ENCODE measurements at regions not wholly inside any gene's neighbourhood (a gene's known extent, or its start where the extent isn't known, plus 50 kb on each side); places are given as distances from the start of the nearest gene placed in this dataset.
"Not testable (repeated sequence)": the region's sequence is repeated elsewhere in the genome, so short reads cannot be mapped to it uniquely, and the experiment has no call there.

DNA sequence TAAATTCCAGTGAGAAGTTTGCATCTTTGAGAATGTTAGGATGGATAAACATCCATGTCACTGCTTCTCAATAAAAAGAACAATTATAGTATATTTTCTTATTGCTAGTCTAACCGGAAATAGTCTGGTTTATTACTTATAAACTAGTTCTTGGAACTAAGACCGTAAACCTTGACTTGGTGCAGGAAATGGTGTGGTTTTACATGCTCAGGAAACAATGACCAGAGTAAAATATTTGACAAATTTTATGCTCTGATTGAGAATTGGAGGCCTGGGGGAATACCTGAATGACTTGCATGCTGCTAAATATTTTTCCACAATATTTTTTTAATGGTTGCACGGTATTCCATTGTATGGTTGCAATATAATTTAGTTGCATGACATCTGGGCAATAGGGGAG is 76.3 kb downstream of the XCL2 start:
- Histone ChIP-seq H3K9me3 (ENCODE audit: control insufficient read depth, low read length) (no peaks in the 10 kb centered on the region), H3K36me3 (ENCODE audit: control insufficient read depth in 1 of 2, insufficient read depth in 2 of 2, low read length in 1 of 2) (no peaks in the 10 kb centered on the region), H3K4me1 (ENCODE audit: control insufficient read depth in 1 of 2, insufficient read depth in 2 of 2, low read length in 2 of 2) (peaks cover 5 to 9% of the 10 kb centered on the region in 2 donors), H3K27ac (ENCODE audit: low read depth in 1 of 2, low read length in 2 of 2) (no peak overlapping the region), H3K27me3 (ENCODE audit: control insufficient read depth in 1 of 2, insufficient read depth in 2 of 2, low read length in 1 of 2) (no peaks in the 10 kb centered on the region), H3K4me3 (ENCODE audit: low read length in 2 of 2) (no peak overlapping the region)
- ATAC-seq (ENCODE audit: low FRiP score) (no peak), DNase-seq (no peak)
- intact Hi-C loops (cut with DNase I) = no loop called here
- 82% methylated on average over 3 of the region's 3 CpGs for WGBS, 2 donors

DNA sequence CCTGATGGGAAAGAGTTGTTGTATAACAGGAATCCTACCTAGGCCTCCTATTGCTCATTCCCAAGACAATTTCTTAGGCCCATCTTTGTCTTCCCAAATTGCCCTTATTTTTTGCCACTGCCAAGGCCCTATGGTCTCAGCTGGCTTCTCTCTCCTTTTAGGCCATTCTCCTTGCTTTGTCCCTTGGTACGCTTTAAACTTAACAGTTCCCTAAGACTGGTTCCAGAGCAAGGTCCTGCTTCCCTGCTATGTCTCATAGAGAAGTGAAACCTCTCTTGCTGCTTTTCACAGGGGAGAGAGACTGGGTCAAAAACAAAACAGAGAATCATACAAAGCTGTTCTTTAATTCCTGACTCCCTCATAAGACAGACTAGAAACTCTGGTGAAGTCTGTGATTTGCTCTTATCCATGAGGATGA is 77.1 kb downstream of the XCL2 start:
- intact Hi-C loops (cut with DNase I) = no loop called here
- H3K4me3 ChIP-seq (ENCODE audit: low read length in 2 of 2) = no peak overlapping the region
- no peak for ATAC-seq (ENCODE audit: low FRiP score)
- H3K27ac ChIP-seq (ENCODE audit: low read depth in 1 of 2, low read length in 2 of 2) = peak overlapping the region in 1 of 2 donors; percentile 2
- H3K4me1 ChIP-seq (ENCODE audit: control insufficient read depth in 1 of 2, insufficient read depth in 2 of 2, low read length in 2 of 2) = peaks cover 5 to 9% of the 10 kb centered on the region in 2 donors
- H3K27me3 ChIP-seq (ENCODE audit: control insufficient read depth in 1 of 2, insufficient read depth in 2 of 2, low read length in 1 of 2) = no peaks in the 10 kb centered on the region
- 89 to 91% methylated on average over 1 of the region's 1 CpG for WGBS, 2 donors
- DNase-seq = no peak
- no peaks in the 10 kb centered on the region for H3K9me3 ChIP-seq (ENCODE audit: control insufficient read depth, low read length)
- H3K36me3 ChIP-seq (ENCODE audit: control insufficient read depth in 1 of 2, insufficient read depth in 2 of 2, low read length in 1 of 2) = no peaks in the 10 kb centered on the region

DNA sequence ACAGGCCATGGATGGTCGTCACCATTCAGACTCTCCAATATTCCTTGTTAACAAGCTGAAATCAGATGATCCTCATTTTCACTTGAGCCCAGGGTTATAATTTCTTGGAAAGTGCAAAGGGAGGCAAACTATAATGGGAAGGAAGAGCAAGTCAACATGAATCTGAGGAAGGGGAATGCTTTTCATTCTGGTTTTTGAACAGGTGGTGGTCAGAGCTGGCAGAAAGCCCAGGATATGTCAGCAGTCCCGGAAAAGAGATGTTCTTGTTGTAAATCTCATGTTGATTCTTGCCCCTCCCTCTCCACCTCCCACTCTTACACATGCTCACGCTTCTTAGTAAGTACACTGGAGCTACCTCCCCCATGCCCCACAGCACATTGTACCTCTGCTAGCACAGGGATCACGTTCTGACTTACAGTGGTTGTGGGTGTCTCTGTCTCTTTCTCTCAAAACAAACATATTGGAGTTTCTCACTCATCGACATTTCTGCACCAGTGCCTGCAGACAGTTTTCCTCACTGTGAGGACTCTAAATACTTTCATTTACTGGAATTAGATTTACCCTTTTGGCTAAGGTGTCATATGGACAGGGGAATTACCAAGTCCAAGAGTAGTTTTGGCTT is 77.6 kb downstream of the XCL2 start:
- no peak for ATAC-seq (ENCODE audit: low FRiP score)
- no peak overlapping the region for H3K4me3 ChIP-seq (ENCODE audit: low read length in 2 of 2)
- no peaks in the 10 kb centered on the region for H3K36me3 ChIP-seq (ENCODE audit: control insufficient read depth in 1 of 2, insufficient read depth in 2 of 2, low read length in 1 of 2)
- H3K9me3 ChIP-seq (ENCODE audit: control insufficient read depth, low read length) = no peaks in the 10 kb centered on the region
- H3K4me1 ChIP-seq (ENCODE audit: control insufficient read depth in 1 of 2, insufficient read depth in 2 of 2, low read length in 2 of 2) = peaks cover 5 to 9% of the 10 kb centered on the region in 2 donors
- DNase-seq = peak in 1 of 2 donors; percentile 64
- H3K27me3 ChIP-seq (ENCODE audit: control insufficient read depth in 1 of 2, insufficient read depth in 2 of 2, low read length in 1 of 2) = no peaks in the 10 kb centered on the region
- WGBS, 2 donors = 65 to 75% methylated on average over 5 of the region's 5 CpGs
- intact Hi-C loops (cut with DNase I) = no loop called here
- peak overlapping the region in 1 of 2 donors; percentile 2 for H3K27ac ChIP-seq (ENCODE audit: low read depth in 1 of 2, low read length in 2 of 2)

DNA sequence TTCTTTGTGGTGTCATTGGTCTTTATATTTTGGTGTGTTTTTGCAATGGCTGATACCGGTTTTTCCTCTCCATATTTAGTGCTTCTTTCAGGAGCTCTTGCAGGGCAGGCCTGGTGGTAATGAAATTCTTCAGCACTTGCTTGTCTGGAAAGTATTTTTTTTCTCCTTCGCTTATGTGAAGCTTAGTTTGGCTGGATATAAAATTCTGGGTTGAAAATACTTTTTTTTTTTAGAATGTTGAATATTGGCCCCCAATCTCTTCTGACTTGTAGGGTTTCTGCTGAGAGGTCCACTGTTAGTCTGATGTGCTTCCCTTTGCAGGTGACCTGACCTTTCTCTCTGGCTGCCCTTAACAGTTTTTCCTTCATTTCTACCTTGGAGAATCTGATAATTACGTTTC is 82.7 kb downstream of the XCL2 start:
- ATAC-seq (ENCODE audit: low FRiP score); intact Hi-C loops (cut with DNase I); H3K9me3 ChIP-seq (ENCODE audit: control insufficient read depth, low read length): not testable (repeated sequence)

DNA sequence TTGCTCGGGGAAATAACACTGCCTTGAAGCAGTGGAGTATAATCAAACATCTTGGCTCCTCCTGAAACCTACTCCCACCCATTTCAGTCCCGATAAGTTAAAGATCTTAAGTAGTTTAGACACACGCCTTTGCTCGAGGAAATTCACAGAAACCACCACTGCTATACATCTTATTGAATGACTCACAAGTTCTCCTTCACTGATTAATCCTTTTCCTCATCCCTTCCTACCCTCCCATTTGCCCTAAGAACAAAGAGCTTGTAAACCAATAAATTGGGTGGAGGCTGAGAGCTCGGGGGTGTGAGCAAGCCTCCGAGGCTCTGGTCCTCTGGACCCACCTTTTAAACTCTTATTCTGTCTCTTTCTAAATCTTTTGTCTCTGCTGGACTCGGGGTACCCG is 86.5 kb downstream of the XCL2 start:
- H3K36me3 ChIP-seq (ENCODE audit: control insufficient read depth in 1 of 2, insufficient read depth in 2 of 2, low read length in 1 of 2); H3K9me3 ChIP-seq (ENCODE audit: control insufficient read depth, low read length); intact Hi-C loops (cut with DNase I); H3K27ac ChIP-seq (ENCODE audit: low read depth in 1 of 2, low read length in 2 of 2); H3K4me3 ChIP-seq (ENCODE audit: low read length in 2 of 2); H3K4me1 ChIP-seq (ENCODE audit: control insufficient read depth in 1 of 2, insufficient read depth in 2 of 2, low read length in 2 of 2); H3K27me3 ChIP-seq (ENCODE audit: control insufficient read depth in 1 of 2, insufficient read depth in 2 of 2, low read length in 1 of 2); ATAC-seq (ENCODE audit: low FRiP score); DNase-seq: not testable (repeated sequence)
- whole genome bisulfite sequencing, 2 donors = 81 to 83% methylated on average over 8 of the region's 8 CpGs

More for the DNA sequence above, 82.7 kb downstream of the XCL2 start:
- H3K4me1 ChIP-seq (ENCODE audit: control insufficient read depth in 1 of 2, insufficient read depth in 2 of 2, low read length in 2 of 2); DNase-seq; H3K4me3 ChIP-seq (ENCODE audit: low read length in 2 of 2); H3K27me3 ChIP-seq (ENCODE audit: control insufficient read depth in 1 of 2, insufficient read depth in 2 of 2, low read length in 1 of 2); H3K27ac ChIP-seq (ENCODE audit: low read depth in 1 of 2, low read length in 2 of 2); H3K36me3 ChIP-seq (ENCODE audit: control insufficient read depth in 1 of 2, insufficient read depth in 2 of 2, low read length in 1 of 2): not testable (repeated sequence)
- WGBS, 2 donors = 87 to 93% methylated on average over 3 of the region's 3 CpGs

DNA sequence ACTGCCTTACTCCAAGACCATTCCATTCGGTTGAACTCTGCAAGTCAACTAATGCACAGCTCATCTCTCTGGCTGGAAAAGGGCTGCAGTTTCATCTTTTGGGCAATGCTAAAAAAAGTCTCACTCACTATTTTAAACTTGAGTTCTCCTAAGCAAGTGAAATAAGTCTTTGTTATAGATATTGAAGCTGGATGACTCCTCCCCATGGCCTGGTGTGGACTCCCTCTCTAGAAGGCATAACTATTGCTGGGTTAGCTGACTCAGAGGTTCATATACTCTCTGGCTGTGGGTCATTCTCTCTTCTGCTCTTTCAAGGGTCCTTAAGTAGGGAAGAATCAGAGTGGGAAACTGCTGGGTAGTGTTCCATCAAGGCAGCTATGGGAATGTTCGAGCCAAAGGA is 88.0 kb downstream of the XCL2 start:
- no peak for DNase-seq
- Histone ChIP-seq H3K4me3 (ENCODE audit: low read length in 2 of 2) (no peak overlapping the region), H3K9me3 (ENCODE audit: control insufficient read depth, low read length) (peaks cover 4% of the 10 kb centered on the region), H3K36me3 (ENCODE audit: control insufficient read depth in 1 of 2, insufficient read depth in 2 of 2, low read length in 1 of 2) (no peaks in the 10 kb centered on the region), H3K27ac (ENCODE audit: low read depth in 1 of 2, low read length in 2 of 2) (no peak overlapping the region), H3K4me1 (ENCODE audit: control insufficient read depth in 1 of 2, insufficient read depth in 2 of 2, low read length in 2 of 2) (no peaks in the 10 kb centered on the region), H3K27me3 (ENCODE audit: control insufficient read depth in 1 of 2, insufficient read depth in 2 of 2, low read length in 1 of 2) (no peaks in the 10 kb centered on the region)
- WGBS, 2 donors = 86 to 90% methylated on average over 2 of the region's 2 CpGs
- ATAC-seq (ENCODE audit: low FRiP score) = no peak
- intact Hi-C loops (cut with DNase I) = no loop called here

DNA sequence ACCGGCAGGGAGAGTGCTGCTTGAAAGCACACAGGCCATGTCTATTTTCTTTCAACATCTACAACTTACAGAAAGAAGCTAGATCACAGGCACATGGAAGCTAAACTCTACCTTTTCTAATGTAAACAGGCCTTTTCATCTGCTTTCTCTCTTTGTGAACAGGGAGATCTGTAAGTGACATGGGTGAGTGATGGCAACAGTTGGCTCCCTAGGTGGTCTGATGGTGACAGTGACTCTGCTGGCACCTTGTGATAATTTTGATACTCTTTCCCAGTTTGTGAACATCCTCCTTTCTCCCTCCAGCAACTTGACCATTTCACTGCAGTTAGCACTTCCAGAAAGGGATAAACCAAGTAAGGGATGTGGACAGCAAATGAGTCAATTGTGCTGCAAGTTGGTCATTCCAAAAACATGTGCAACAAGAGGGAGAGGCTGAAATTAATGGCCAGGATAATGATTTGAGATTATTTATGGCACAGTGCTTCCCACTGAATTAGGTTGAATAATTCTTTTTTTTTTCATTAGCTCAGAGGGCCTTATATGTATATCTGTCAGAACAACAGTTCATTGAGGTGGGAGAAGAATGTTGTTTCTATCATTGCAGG is 89.5 kb downstream of the XCL2 start:
- Histone ChIP-seq H3K27me3 (ENCODE audit: control insufficient read depth in 1 of 2, insufficient read depth in 2 of 2, low read length in 1 of 2) (no peaks in the 10 kb centered on the region), H3K4me3 (ENCODE audit: low read length in 2 of 2) (no peak overlapping the region), H3K36me3 (ENCODE audit: control insufficient read depth in 1 of 2, insufficient read depth in 2 of 2, low read length in 1 of 2) (peaks cover 0 to 2% of the 10 kb centered on the region in 2 donors), H3K9me3 (ENCODE audit: control insufficient read depth, low read length) (peaks cover 4% of the 10 kb centered on the region), H3K27ac (ENCODE audit: low read depth in 1 of 2, low read length in 2 of 2) (no peak overlapping the region), H3K4me1 (ENCODE audit: control insufficient read depth in 1 of 2, insufficient read depth in 2 of 2, low read length in 2 of 2) (no peaks in the 10 kb centered on the region)
- 56 to 76% methylated on average over 1 of the region's 1 CpG for WGBS, 2 donors
- DNase-seq (no peak), ATAC-seq (ENCODE audit: low FRiP score) (no peak)
- intact Hi-C loops (cut with DNase I) = no loop called here

DNA sequence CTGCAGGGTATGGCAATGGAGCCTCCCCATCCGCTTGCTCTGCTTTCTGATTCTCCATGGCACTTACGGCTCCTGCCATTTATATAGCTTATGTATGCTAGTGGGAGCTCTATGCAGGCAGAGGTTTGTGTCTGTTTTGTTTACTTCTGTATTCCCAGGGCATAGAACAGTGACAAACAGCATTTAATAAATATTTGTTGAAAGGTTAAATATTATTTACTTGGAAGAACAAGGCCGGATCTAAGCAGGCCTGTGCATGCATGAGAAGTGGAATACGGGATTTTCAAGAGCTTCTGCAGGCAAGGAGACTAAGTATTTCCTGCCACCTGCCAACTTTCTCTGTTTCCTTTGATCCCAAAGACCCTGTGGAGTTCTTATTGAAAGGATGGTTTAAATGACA is 90.7 kb downstream of the XCL2 start:
- Histone ChIP-seq H3K36me3 (ENCODE audit: control insufficient read depth in 1 of 2, insufficient read depth in 2 of 2, low read length in 1 of 2) (peaks cover 0 to 2% of the 10 kb centered on the region in 2 donors), H3K4me1 (ENCODE audit: control insufficient read depth in 1 of 2, insufficient read depth in 2 of 2, low read length in 2 of 2) (no peaks in the 10 kb centered on the region), H3K27me3 (ENCODE audit: control insufficient read depth in 1 of 2, insufficient read depth in 2 of 2, low read length in 1 of 2) (no peaks in the 10 kb centered on the region), H3K9me3 (ENCODE audit: control insufficient read depth, low read length) (peaks cover 4% of the 10 kb centered on the region), H3K27ac (ENCODE audit: low read depth in 1 of 2, low read length in 2 of 2) (no peak overlapping the region), H3K4me3 (ENCODE audit: low read length in 2 of 2) (no peak overlapping the region)
- WGBS, 2 donors = 93 to 97% methylated on average over 4 of the region's 4 CpGs
- DNase-seq (no peak), ATAC-seq (ENCODE audit: low FRiP score) (no peak)
- intact Hi-C loops (cut with DNase I) = no loop called here

DNA sequence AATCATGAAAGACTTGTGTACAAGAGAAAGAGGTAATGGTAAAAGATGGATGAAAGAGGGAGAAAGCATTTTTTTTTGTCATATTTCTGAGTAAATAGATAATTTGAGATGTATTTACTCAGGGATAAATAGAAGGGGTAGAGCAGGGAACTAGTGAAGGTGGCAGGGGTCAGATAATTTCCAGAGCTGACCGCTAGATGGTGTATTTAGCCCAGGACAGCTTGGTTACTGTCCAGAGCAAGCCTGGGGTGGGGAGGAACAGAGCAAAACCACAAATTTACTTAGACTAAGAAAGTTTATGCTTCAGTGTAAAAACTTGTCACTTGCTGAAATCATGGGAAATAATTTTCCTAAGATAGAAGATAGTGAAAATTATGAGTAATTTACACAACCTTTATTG is 91.5 kb downstream of the XCL2 start:
- Histone ChIP-seq H3K4me1 (ENCODE audit: control insufficient read depth in 1 of 2, insufficient read depth in 2 of 2, low read length in 2 of 2) (no peaks in the 10 kb centered on the region), H3K9me3 (ENCODE audit: control insufficient read depth, low read length) (peaks cover 4% of the 10 kb centered on the region), H3K27me3 (ENCODE audit: control insufficient read depth in 1 of 2, insufficient read depth in 2 of 2, low read length in 1 of 2) (no peaks in the 10 kb centered on the region), H3K27ac (ENCODE audit: low read depth in 1 of 2, low read length in 2 of 2) (no peak overlapping the region), H3K36me3 (ENCODE audit: control insufficient read depth in 1 of 2, insufficient read depth in 2 of 2, low read length in 1 of 2) (peaks cover 0 to 2% of the 10 kb centered on the region in 2 donors), H3K4me3 (ENCODE audit: low read length in 2 of 2) (no peak overlapping the region)
- no peak for ATAC-seq (ENCODE audit: low FRiP score)
- 58 to 59% methylated on average over 1 of the region's 1 CpG for WGBS, 2 donors
- DNase-seq = no peak
- intact Hi-C loops (cut with DNase I) = no loop called here
